HEK293 (cell line): ENCODE measurements at regions not wholly inside any gene's neighbourhood (a gene's known extent, or its start where the extent isn't known, plus 50 kb on each side); places are given as distances from the start of the nearest gene placed in this dataset.

Experiments
- CTCF ChIP-seq: fragments of 450-650 bp; formaldehyde crosslinking; IDR thresholded peaks from 2 replicates; pipeline ENCODE4 v1.5.1; 2016; ENCODE audit warnings: missing biosample characterization, missing genetic modification characterization
- MYNN ChIP-seq: fragments of 450-650 bp; formaldehyde crosslinking; IDR thresholded peaks from 2 replicates; pipeline ENCODE4 v1.5.1; 2016; ENCODE audit warnings: missing biosample characterization, missing genetic modification characterization, borderline replicate concordance
- REST ChIP-seq: fragments of 450-650 bp; formaldehyde crosslinking; IDR thresholded peaks from 2 replicates; pipeline ENCODE4 v1.5.1; 2016; ENCODE audit warnings: missing biosample characterization, missing genetic modification characterization
- SALL2 ChIP-seq: fragments of 450-650 bp; formaldehyde crosslinking; IDR thresholded peaks from 2 replicates; pipeline ENCODE4 v1.5.0; 2017; ENCODE audit warnings: missing biosample characterization, mild to moderate bottlenecking, missing genetic modification characterization, borderline replicate concordance
- ZBTB49 ChIP-seq: fragments of 450-650 bp; formaldehyde crosslinking; IDR thresholded peaks from 2 replicates; pipeline ENCODE4 v1.5.1; 2016; ENCODE audit warnings: missing biosample characterization, missing genetic modification characterization, low read depth
- ZNF174 ChIP-seq: fragments of 450-650 bp; formaldehyde crosslinking; IDR thresholded peaks from 2 replicates; pipeline ENCODE4 v1.5.0; 2017; ENCODE audit warnings: missing biosample characterization, mild to moderate bottlenecking, missing genetic modification characterization
- ZNF184 ChIP-seq: fragments of 450-650 bp; IDR thresholded peaks from 2 replicates; pipeline ENCODE4 v1.5.1; 2018; ENCODE audit warnings: missing biosample characterization, mild to moderate bottlenecking, missing genetic modification characterization
- ZNF274 ChIP-seq, 2 experiments: fragments of 200-500 bp in 1 of 2; fragments of 450-650 bp in 1 of 2; sonication (Bioruptor generic) in 1 of 2; formaldehyde crosslinking in 1 of 2; IDR thresholded peaks; 2 replicates each; pipeline versions ENCODE4 v1.5.1 to v1.6.1; 2014 to 2016; ENCODE audit warnings: borderline replicate concordance in 1 of 2, inconsistent platforms in 1 of 2, low read length in 1 of 2, missing biosample characterization in 1 of 2, missing genetic modification characterization in 1 of 2
- ZNF366 ChIP-seq: fragments of 450-650 bp; formaldehyde crosslinking; conservative IDR thresholded peaks from 2 replicates; pipeline ENCODE4 v1.5.1; 2016; ENCODE audit warnings: missing biosample characterization, missing genetic modification characterization

GRCh38 chr1:79539001-79539400 is 532.5 kb upstream of the ADGRL4 start:
- TF ChIP-seq ZNF184 (tag by site-specific recombination) = no peak
- no peak for TF ChIP-seq CTCF
- TF ChIP-seq ZNF274 (IDR thresholded peaks at IDR 0.05; ENCODE audit: low read length) = no peak
- TF ChIP-seq ZNF274 (tag by site-specific recombination; IDR thresholded peaks at IDR 0.05; ENCODE audit: borderline replicate concordance) = no peak
- no peak for TF ChIP-seq MYNN (tag by site-specific recombination)
- no peak for TF ChIP-seq SALL2 (tag by site-specific recombination)
- no peak for TF ChIP-seq ZNF174 (tag by site-specific recombination)
- no peak for TF ChIP-seq REST (tag by site-specific recombination)
- TF ChIP-seq ZNF366 = no peak
- TF ChIP-seq ZBTB49 (tag by site-specific recombination) = no peak
